ENCODE measurements at regions not wholly inside any gene's neighbourhood (a gene's known extent, or its start where the extent isn't known, plus 50 kb on each side); places are given as distances from the start of the nearest gene placed in this dataset.
A peak's percentile ranks its signal among the peaks of the same experiment; 100 is the strongest.

DNA sequence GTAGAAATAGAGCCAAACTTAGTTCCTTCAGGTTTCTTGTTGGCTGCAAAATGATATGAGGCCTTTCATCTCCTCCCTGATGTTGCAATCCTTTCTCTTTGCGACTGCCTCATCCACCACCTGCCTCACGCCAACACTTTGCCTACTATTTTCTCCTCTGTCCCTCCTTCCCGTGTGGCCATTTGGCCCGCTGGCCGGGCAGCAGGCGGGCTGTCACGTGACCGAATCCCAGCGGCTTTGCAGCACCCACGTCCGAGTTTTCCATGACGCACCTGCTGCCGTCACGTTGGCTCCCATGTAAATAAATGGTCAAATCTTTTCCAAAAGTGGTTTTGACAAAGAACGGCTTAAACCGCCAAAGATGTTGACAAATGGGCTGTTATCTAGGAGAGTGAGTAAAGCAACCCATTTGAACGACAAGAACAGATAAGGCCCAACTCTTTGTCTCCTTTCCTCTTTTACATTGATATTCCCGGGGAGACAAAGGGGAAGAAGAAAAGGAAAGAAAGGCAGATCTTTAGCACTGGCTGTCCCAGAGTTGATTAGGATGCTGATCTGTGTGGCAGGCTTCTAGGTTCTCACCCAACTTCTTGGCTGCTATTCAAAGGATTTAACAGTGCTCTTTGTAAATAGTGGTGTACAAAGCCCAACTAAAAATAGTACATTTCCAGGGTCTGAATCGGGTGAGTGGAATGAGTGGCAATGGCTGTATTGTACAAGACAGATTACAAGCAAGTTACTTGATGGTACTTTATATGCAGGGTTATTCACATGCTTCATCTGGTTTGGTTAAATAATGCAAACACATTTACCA, 174.2 kb upstream of the JADE1 start (continued):
- TF ChIP-seq THRA (IDR thresholded peaks at IDR 0.05) (no peak), ARID2 (IDR thresholded peaks at IDR 0.05) (no peak), RFX7 (CRISPR knock-in tag; IDR thresholded peaks at IDR 0.05) (no peak), ZKSCAN3 (CRISPR knock-in tag; IDR thresholded peaks at IDR 0.05) (no peak), ELK1 (CRISPR knock-in tag; IDR thresholded peaks at IDR 0.05) (no peak), NFIX (CRISPR knock-in tag; IDR thresholded peaks at IDR 0.05; ENCODE audit: low read depth) (no peak), CBX3 (IDR thresholded peaks at IDR 0.05; ENCODE audit: borderline replicate concordance in 1 of 2, low read length in 2 of 2) (0 out of 3 replicates have a peak, but pooled peaks of 1 of the 2 experiments have one; percentile 55), ZNF449 (CRISPR knock-in tag; IDR thresholded peaks at IDR 0.05) (no peak), ZFP1 (CRISPR knock-in tag; IDR thresholded peaks at IDR 0.05) (no peak), CC2D1A (IDR thresholded peaks at IDR 0.05) (peak; percentile 45; the same call in 1 of the 2 replicates), ZBTB1 (CRISPR knock-in tag; IDR thresholded peaks at IDR 0.05; ENCODE audit: borderline replicate concordance, low read depth) (no peak), NFATC3 (IDR thresholded peaks at IDR 0.05) (peak; percentile 96), ZNF445 (CRISPR knock-in tag; IDR thresholded peaks at IDR 0.05; ENCODE audit: low read depth) (no peak), TCF3 (CRISPR knock-in tag; IDR thresholded peaks at IDR 0.05) (peak; percentile 55), PHF8 (IDR thresholded peaks at IDR 0.05; ENCODE audit: borderline replicate concordance, low read length) (no peak), ZBTB8A (IDR thresholded peaks at IDR 0.05; ENCODE audit: partially characterized antibody) (no peak), ZNF232 (CRISPR knock-in tag; IDR thresholded peaks at IDR 0.05) (no peak), POLR2H (tag; IDR thresholded peaks at IDR 0.05; ENCODE audit: low read depth) (no peak), BHLHE40 (IDR thresholded peaks at IDR 0.05; ENCODE audit: low read length) (peak; percentile 93), ZNF263 (CRISPR knock-in tag; IDR thresholded peaks at IDR 0.05; ENCODE audit: borderline replicate concordance) (no peak), CREM (IDR thresholded peaks at IDR 0.05; ENCODE audit: low read depth) (peak; percentile 93), FOXP1 (CRISPR knock-in tag; IDR thresholded peaks at IDR 0.05) (0 out of 2 replicates have a peak, but pooled peaks have one; percentile 33)
- TF ChIP-seq, protein P1, sequence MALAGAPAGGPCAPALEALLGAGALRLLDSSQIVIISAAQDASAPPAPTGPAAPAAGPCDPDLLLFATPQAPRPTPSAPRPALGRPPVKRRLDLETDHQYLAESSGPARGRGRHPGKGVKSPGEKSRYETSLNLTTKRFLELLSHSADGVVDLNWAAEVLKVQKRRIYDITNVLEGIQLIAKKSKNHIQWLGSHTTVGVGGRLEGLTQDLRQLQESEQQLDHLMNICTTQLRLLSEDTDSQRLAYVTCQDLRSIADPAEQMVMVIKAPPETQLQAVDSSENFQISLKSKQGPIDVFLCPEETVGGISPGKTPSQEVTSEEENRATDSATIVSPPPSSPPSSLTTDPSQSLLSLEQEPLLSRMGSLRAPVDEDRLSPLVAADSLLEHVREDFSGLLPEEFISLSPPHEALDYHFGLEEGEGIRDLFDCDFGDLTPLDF (CRISPR knock-in tag; IDR thresholded peaks at IDR 0.05) = no peak
- TF ChIP-seq, protein P2, sequence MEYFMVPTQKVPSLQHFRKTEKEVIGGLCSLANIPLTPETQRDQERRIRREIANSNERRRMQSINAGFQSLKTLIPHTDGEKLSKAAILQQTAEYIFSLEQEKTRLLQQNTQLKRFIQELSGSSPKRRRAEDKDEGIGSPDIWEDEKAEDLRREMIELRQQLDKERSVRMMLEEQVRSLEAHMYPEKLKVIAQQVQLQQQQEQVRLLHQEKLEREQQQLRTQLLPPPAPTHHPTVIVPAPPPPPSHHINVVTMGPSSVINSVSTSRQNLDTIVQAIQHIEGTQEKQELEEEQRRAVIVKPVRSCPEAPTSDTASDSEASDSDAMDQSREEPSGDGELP (CRISPR knock-in tag; IDR thresholded peaks at IDR 0.05; ENCODE audit: borderline replicate concordance) = peak; percentile 59; the same call in 1 of the 2 replicates
